Erythroblast (primary cell): ENCODE measurements at regions not wholly inside any gene's neighbourhood (a gene's known extent, or its start where the extent isn't known, plus 50 kb on each side); places are given as distances from the start of the nearest gene placed in this dataset.
"Not testable (repeated sequence)": the region's sequence is repeated elsewhere in the genome, so short reads cannot be mapped to it uniquely, and the experiment has no call there.

Experiments used
- GATA1 ChIP-seq: IDR thresholded peaks from 2 replicates; pipeline ENCODE4 v1.6.1; 2011; ENCODE audit warnings: low read depth, mild to moderate bottlenecking, control low read depth, low read length, moderate library complexity
- POLR2A ChIP-seq: IDR thresholded peaks from 2 replicates; pipeline ENCODE4 v1.6.1; 2011; ENCODE audit warnings: mild to moderate bottlenecking, low read length

GRCh38 chr16:16526998-16527397 is 148.1 kb downstream of the NPIPA7 start:
- TF ChIP-seq POLR2A, GATA1: not testable (repeated sequence)
